Naive thymus-derived CD4-positive, alpha-beta T cell (primary cell): ENCODE measurements at regions not wholly inside any gene's neighbourhood (a gene's known extent, or its start where the extent isn't known, plus 50 kb on each side); places are given as distances from the start of the nearest gene placed in this dataset.

ENCODE experiments used
- ATAC-seq: fragments of 150-1000 bp; cut with Tn5 transposase; 2 replicates; pipeline ENCODE4 v1.10.0; 2021; ENCODE audit warnings: mild to moderate bottlenecking, moderate library complexity
- CTCF ChIA-PET: fragments of 350-600 bp; sonication (Branson Sonifier 250); formaldehyde crosslinking; loops from one replicate; lab custom pipeline; 2021; ENCODE audit warnings: antibody characterized with exemption; lab: Charles Lee
- POLR2A ChIA-PET: fragments of 350-600 bp; sonication (Branson Sonifier 250); formaldehyde crosslinking; loops from one replicate; lab custom pipeline; 2021; ENCODE audit warnings: antibody characterized with exemption, inconsistent platforms; lab: Charles Lee
- DNase-seq, 9 donors: peaks; one replicate each; pipeline versions ENCODE4 v3.0.0 to v3.0.0-alpha.2; 2020 to 2022; ENCODE audit warnings: mixed read lengths in 1 of 9
- H3K27ac ChIP-seq: one replicate; pipeline ENCODE4 v1.7.0; 2013; ENCODE audit warnings: mild to moderate bottlenecking, low read depth, low read length, moderate library complexity
- H3K27me3 ChIP-seq, 2 donors: one replicate each; pipeline ENCODE4 v1.7.0; 2013; ENCODE audit warnings: low read length in 2 of 2, mild to moderate bottlenecking in 2 of 2, moderate library complexity in 2 of 2; ENCODE audit not compliant: control insufficient read depth in 2 of 2, insufficient read depth in 2 of 2
- H3K36me3 ChIP-seq, 3 experiments: 1 replicate in 2 of 3; 2 replicates in 1 of 3; pipeline ENCODE4 v1.7.0; 2013; ENCODE audit warnings: low read length in 3 of 3, mild to moderate bottlenecking in 3 of 3, moderate library complexity in 1 of 3; ENCODE audit not compliant: insufficient read depth in 3 of 3, control insufficient read depth in 2 of 3
- H3K4me1 ChIP-seq, 2 donors: one replicate each; pipeline ENCODE4 v1.7.0; 2013; ENCODE audit warnings: low read length in 2 of 2, mild to moderate bottlenecking in 2 of 2, moderate library complexity in 1 of 2; ENCODE audit not compliant: control insufficient read depth in 2 of 2, insufficient read depth in 2 of 2
- H3K4me3 ChIP-seq: 2 replicates; pipeline ENCODE4 v1.7.0; 2013; ENCODE audit warnings: mild to moderate bottlenecking, low read length
- H3K9me3 ChIP-seq, 3 experiments: 1 replicate in 2 of 3; 2 replicates in 1 of 3; pipeline ENCODE4 v1.7.0; 2013; ENCODE audit warnings: low read length in 3 of 3; ENCODE audit not compliant: control insufficient read depth in 2 of 3
- H3K27ac Mint-ChIP-seq, 9 donors: one replicate each; pipeline ENCODE4 v1.8.0; 2020 to 2022; ENCODE audit warnings: mixed read lengths in 9 of 9, mild to moderate bottlenecking in 8 of 9, moderate library complexity in 5 of 9, inconsistent platforms in 2 of 9
- H3K27me3 Mint-ChIP-seq, 5 donors: one replicate each; pipeline ENCODE4 v1.8.0; 2021 to 2022; ENCODE audit warnings: mixed read lengths in 5 of 5, mild to moderate bottlenecking in 1 of 5
- H3K36me3 Mint-ChIP-seq, 5 donors: one replicate each; pipeline ENCODE4 v1.8.0; 2020 to 2022; ENCODE audit warnings: mixed read lengths in 5 of 5, mild to moderate bottlenecking in 3 of 5, inconsistent platforms in 1 of 5
- H3K4me1 Mint-ChIP-seq, 7 donors: one replicate each; pipeline ENCODE4 v1.8.0; 2020 to 2022; ENCODE audit warnings: mixed read lengths in 7 of 7, mild to moderate bottlenecking in 3 of 7, inconsistent platforms in 1 of 7
- H3K4me3 Mint-ChIP-seq, 10 donors: one replicate each; pipeline ENCODE4 v1.8.0; 2020 to 2022; ENCODE audit warnings: mild to moderate bottlenecking in 10 of 10, mixed read lengths in 10 of 10, moderate library complexity in 6 of 10, inconsistent platforms in 2 of 10
- H3K9me3 Mint-ChIP-seq, 11 donors: one replicate each; pipeline ENCODE4 v1.8.0; 2020 to 2022; ENCODE audit warnings: mixed read lengths in 11 of 11, mild to moderate bottlenecking in 4 of 11, inconsistent platforms in 1 of 11, moderate library complexity in 1 of 11
- intact Hi-C, 2 donors: fragments of 100-400 bp; cut with micrococcal nuclease; formaldehyde crosslinking; loops; one replicate each; pipeline ENCODE4 v1.15.1; 2023

DNA sequence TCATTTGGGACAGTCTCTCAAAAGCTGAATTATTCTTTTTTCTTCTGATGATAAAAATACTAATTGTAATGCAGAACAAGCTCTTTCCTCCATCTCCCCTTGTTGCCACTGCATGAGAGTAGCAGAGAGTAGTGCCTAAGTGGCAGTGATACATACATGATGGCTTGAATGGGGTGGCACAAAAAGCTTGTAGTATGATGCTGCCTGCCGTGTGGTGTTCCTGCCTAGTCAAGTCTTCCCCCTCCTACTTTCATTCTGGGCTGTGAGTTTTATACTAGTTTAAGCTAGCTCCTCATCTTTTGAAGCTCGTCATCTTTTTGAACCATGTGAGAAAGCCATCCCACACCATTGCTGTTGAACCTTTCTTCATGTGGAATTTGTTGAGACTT lies 230.5 kb downstream of the NFKBIZ start:
- Mint-ChIP-seq H3K27me3 (peaks cover 0 to 4% (median 0%) of the 10 kb centered on the region in 5 donors), H3K36me3 (peaks cover 3 to 32% (median 4%) of the 10 kb centered on the region in 5 donors), H3K4me3 (peak overlapping the region; percentile 2 to 82 (median 60)), H3K27ac (peak overlapping the region; percentile 68 to 99 (median 97)), H3K4me1 (peaks cover 16 to 80% (median 70%) of the 10 kb centered on the region in 7 donors), H3K9me3 (peaks cover 0 to 23% (median 4%) of the 10 kb centered on the region in 11 donors)
- intact Hi-C loops = loop anchor here (1.0 to 5.0 kb wide), 6 partner anchors 21 to 231 kb away; partner anchors contain the start of gene NFKBIZ (in 1 of the 2)
- no peak overlapping the region for H3K4me3 ChIP-seq
- POLR2A ChIA-PET = interaction anchor here (0.6 to 3.3 kb wide), 17 partner anchors 13 to 301 kb away, joined by 3 to 28 read pairs (median 6); partner anchors contain the start of genes NFKBIZ and NXPE3
- ATAC-seq = peak; percentile 38
- CTCF ChIA-PET = interaction anchor here (0.6 to 3.2 kb wide), 3 partner anchors 33 to 230 kb away, joined by 3 to 11 read pairs (median 3); no protein-coding TSS in a partner anchor
- no peaks in the 10 kb centered on the region for H3K9me3 ChIP-seq
- no peaks in the 10 kb centered on the region for H3K36me3 ChIP-seq
- no peaks in the 10 kb centered on the region for H3K27me3 ChIP-seq
- H3K4me1 ChIP-seq = peaks cover 0 to 41% of the 10 kb centered on the region in 2 donors
- DNase-seq = peak in 5 of 9 donors; percentile 11 to 37 (median 13)
- H3K27ac ChIP-seq = peak overlapping the region; percentile 74

DNA sequence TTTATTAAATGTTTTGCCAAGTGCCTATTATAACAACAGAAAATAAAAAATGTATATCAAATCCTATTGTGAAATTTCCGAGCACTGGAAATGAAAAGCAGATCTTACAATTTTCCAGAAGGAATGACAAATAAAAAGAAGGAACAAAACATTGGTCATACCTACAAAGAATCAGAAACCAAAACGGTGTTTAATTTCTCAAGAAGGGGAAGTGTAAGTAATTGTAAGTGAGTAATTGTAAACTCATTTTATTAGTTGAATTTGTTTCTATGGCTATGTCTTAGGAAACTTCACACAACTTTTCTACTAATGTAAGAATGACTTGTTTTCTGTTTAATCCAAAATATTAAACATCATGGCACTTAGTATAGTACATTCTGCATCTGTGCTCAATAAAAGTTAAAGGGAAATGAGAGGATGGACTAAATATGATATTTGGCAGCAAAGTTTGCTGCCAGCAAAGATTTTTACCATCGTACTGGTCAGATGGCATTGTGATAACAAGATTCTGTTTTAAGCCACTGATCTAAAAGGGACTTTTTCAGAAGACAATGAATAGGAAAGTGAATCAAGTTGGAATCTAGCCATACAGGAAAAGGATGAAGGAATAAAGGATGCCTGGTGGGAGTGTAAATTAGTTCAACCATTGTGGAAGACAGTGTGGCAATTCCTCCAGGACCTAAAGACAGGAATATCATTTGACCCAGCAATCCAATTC lies 232.4 kb downstream of the NFKBIZ start:
- no peak for ATAC-seq
- intact Hi-C loops = no loop called here
- ChIA-PET POLR2A (no interaction called here), CTCF (no interaction called here)
- no peak for DNase-seq
- Histone ChIP-seq H3K4me1 (peaks cover 0 to 41% of the 10 kb centered on the region in 2 donors), H3K36me3 (no peaks in the 10 kb centered on the region), H3K27ac (no peak overlapping the region), H3K27me3 (no peaks in the 10 kb centered on the region), H3K9me3 (no peaks in the 10 kb centered on the region), H3K4me3 (no peak overlapping the region)
- H3K36me3 Mint-ChIP-seq = peaks cover 3 to 30% (median 3%) of the 10 kb centered on the region in 5 donors
- H3K27me3 Mint-ChIP-seq = peaks cover 0 to 4% (median 0%) of the 10 kb centered on the region in 5 donors
- peaks cover 16 to 66% (median 57%) of the 10 kb centered on the region in 7 donors for H3K4me1 Mint-ChIP-seq
- H3K4me3 Mint-ChIP-seq = peak overlapping the region in 2 of 10 donors; percentile 7 to 24
- H3K27ac Mint-ChIP-seq = peak overlapping the region in 6 of 9 donors; percentile 54 to 99 (median 90)
- H3K9me3 Mint-ChIP-seq = peaks cover 0 to 20% (median 2%) of the 10 kb centered on the region in 11 donors

DNA sequence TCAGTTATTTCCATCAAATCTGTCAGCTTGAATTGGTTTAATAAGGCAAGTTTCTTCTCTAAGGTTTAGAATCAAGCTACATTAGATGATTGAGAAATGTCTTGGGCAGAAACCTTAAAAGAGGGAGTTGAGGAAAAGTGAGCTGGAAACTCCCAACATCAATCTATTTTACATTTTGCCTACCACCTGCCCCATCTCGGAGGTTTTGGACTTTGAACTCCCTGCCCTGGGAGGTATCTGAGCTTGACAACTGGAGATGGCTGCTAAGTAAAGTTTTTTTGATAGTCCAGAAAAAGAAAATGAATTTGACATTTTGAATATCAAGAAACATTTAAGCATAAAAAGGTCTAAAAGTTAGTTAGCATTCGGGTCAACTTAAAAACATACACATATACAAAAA lies 234.2 kb downstream of the NFKBIZ start:
- H3K4me3 Mint-ChIP-seq = no peak overlapping the region
- H3K4me1 Mint-ChIP-seq = peaks cover 12 to 49% (median 42%) of the 10 kb centered on the region in 7 donors
- peaks cover 0 to 25% of the 10 kb centered on the region in 2 donors for H3K4me1 ChIP-seq
- peaks cover 0 to 15% (median 2%) of the 10 kb centered on the region in 11 donors for H3K9me3 Mint-ChIP-seq
- POLR2A ChIA-PET = interaction anchor here (0.7 to 1.7 kb wide), 3 partner anchors 9 to 26 kb away, joined by 3 to 6 read pairs (median 6); no protein-coding TSS in a partner anchor
- peak overlapping the region in 1 of 9 donors; percentile 39 for H3K27ac Mint-ChIP-seq
- DNase-seq = no peak
- peaks cover 0 to 25% (median 3%) of the 10 kb centered on the region in 5 donors for H3K36me3 Mint-ChIP-seq
- no peaks in the 10 kb centered on the region for H3K27me3 ChIP-seq
- no peak for ATAC-seq
- peaks cover 0 to 4% (median 0%) of the 10 kb centered on the region in 5 donors for H3K27me3 Mint-ChIP-seq
- H3K27ac ChIP-seq = no peak overlapping the region
- no peak overlapping the region for H3K4me3 ChIP-seq
- H3K9me3 ChIP-seq = no peaks in the 10 kb centered on the region
- no peaks in the 10 kb centered on the region for H3K36me3 ChIP-seq
- CTCF ChIA-PET = no interaction called here
- intact Hi-C loops = no loop called here

GRCh38 chr3:102084006-102084405 lies 234.7 kb downstream of the NFKBIZ start:
- H3K27ac Mint-ChIP-seq = no peak overlapping the region
- ChIA-PET POLR2A (interaction anchor here (1.1 to 1.7 kb wide), 3 partner anchors 9 to 14 kb away, joined by 3 to 6 read pairs (median 6); no protein-coding TSS in a partner anchor), CTCF (no interaction called here)
- no peak overlapping the region for H3K4me3 ChIP-seq
- peaks cover 12 to 43% (median 37%) of the 10 kb centered on the region in 7 donors for H3K4me1 Mint-ChIP-seq
- ATAC-seq (no peak), DNase-seq (no peak)
- H3K9me3 ChIP-seq = no peaks in the 10 kb centered on the region
- no peaks in the 10 kb centered on the region for H3K27me3 ChIP-seq
- H3K27ac ChIP-seq = no peak overlapping the region
- H3K4me1 ChIP-seq = peaks cover 0 to 20% of the 10 kb centered on the region in 2 donors
- peaks cover 0 to 4% (median 0%) of the 10 kb centered on the region in 5 donors for H3K27me3 Mint-ChIP-seq
- H3K36me3 Mint-ChIP-seq = peaks cover 0 to 25% (median 3%) of the 10 kb centered on the region in 5 donors
- no peak overlapping the region for H3K4me3 Mint-ChIP-seq
- no peaks in the 10 kb centered on the region for H3K36me3 ChIP-seq
- peaks cover 0 to 15% (median 2%) of the 10 kb centered on the region in 11 donors for H3K9me3 Mint-ChIP-seq
- intact Hi-C loops = loop anchor here in 1 of 2 donors (1.0 kb wide), 1 partner anchor 9 kb away; no protein-coding TSS in a partner anchor

- H3K4me1 Mint-ChIP-seq = peaks cover 7 to 36% (median 30%) of the 10 kb centered on the region in 7 donors
- H3K4me3 Mint-ChIP-seq = peak overlapping the region in 1 of 10 donors; percentile 13
- ChIA-PET POLR2A (interaction anchor here (1.0 to 1.7 kb wide), 4 partner anchors 8 to 13 kb away, joined by 3 to 6 read pairs (median 4); no protein-coding TSS in a partner anchor), CTCF (interaction anchor here (0.7 kb wide), 1 partner anchor 136 kb away, joined by 3 read pairs; no protein-coding TSS in a partner anchor)
- ATAC-seq (no peak), DNase-seq (no peak)
- peaks cover 0 to 13% of the 10 kb centered on the region in 2 donors for H3K4me1 ChIP-seq
- H3K27me3 ChIP-seq = no peaks in the 10 kb centered on the region
- H3K27ac ChIP-seq = no peak overlapping the region
- peaks cover 0 to 25% (median 3%) of the 10 kb centered on the region in 5 donors for H3K36me3 Mint-ChIP-seq
- intact Hi-C loops = loop anchor here in 1 of 2 donors (1.0 kb wide), 1 partner anchor 9 kb away; no protein-coding TSS in a partner anchor
- no peak overlapping the region for H3K27ac Mint-ChIP-seq
- no peaks in the 10 kb centered on the region for H3K36me3 ChIP-seq
- peaks cover 0 to 15% (median 2%) of the 10 kb centered on the region in 11 donors for H3K9me3 Mint-ChIP-seq
- H3K4me3 ChIP-seq = no peak overlapping the region
- H3K27me3 Mint-ChIP-seq = peaks cover 0 to 4% (median 0%) of the 10 kb centered on the region in 5 donors
- H3K9me3 ChIP-seq = no peaks in the 10 kb centered on the region
These were observed 235.4 kb downstream of the NFKBIZ start for GRCh38 chr3:102084704-102085103.

GRCh38 chr3:102085431-102086176 lies 236.3 kb downstream of the NFKBIZ start:
- H3K27me3 ChIP-seq = no peaks in the 10 kb centered on the region
- Mint-ChIP-seq H3K27me3 (peaks cover 0 to 4% (median 0%) of the 10 kb centered on the region in 5 donors), H3K9me3 (peaks cover 0 to 12% (median 0%) of the 10 kb centered on the region in 11 donors), H3K4me3 (peak overlapping the region in 1 of 10 donors; percentile 56), H3K27ac (peak overlapping the region in 3 of 9 donors; percentile 7 to 20 (median 11)), H3K36me3 (peaks cover 0 to 22% (median 3%) of the 10 kb centered on the region in 5 donors), H3K4me1 (peaks cover 0 to 28% (median 21%) of the 10 kb centered on the region in 7 donors)
- ATAC-seq (no peak), DNase-seq (no peak)
- H3K9me3 ChIP-seq = no peaks in the 10 kb centered on the region
- intact Hi-C loops = no loop called here
- ChIA-PET CTCF (interaction anchor here (0.6 to 0.7 kb wide), 2 partner anchors 25 to 135 kb away, joined by 3 read pairs; no protein-coding TSS in a partner anchor), POLR2A (interaction anchor here (1.0 to 1.3 kb wide), 3 partner anchors 7 to 12 kb away, joined by 3 to 6 read pairs (median 4); no protein-coding TSS in a partner anchor)
- no peak overlapping the region for H3K4me3 ChIP-seq
- no peaks in the 10 kb centered on the region for H3K36me3 ChIP-seq
- peaks cover 0 to 5% of the 10 kb centered on the region in 2 donors for H3K4me1 ChIP-seq
- no peak overlapping the region for H3K27ac ChIP-seq
